RKO (cell line): ENCODE measurements at regions not wholly inside any gene's neighbourhood (a gene's known extent, or its start where the extent isn't known, plus 50 kb on each side); places are given as distances from the start of the nearest gene placed in this dataset.
"Not testable (repeated sequence)": the region's sequence is repeated elsewhere in the genome, so short reads cannot be mapped to it uniquely, and the experiment has no call there.

Experiments
- DNase-seq: peaks from one replicate; pipeline ENCODE4 v3.0.0-alpha.2; 2016; ENCODE audit warnings: low spot score

DNA sequence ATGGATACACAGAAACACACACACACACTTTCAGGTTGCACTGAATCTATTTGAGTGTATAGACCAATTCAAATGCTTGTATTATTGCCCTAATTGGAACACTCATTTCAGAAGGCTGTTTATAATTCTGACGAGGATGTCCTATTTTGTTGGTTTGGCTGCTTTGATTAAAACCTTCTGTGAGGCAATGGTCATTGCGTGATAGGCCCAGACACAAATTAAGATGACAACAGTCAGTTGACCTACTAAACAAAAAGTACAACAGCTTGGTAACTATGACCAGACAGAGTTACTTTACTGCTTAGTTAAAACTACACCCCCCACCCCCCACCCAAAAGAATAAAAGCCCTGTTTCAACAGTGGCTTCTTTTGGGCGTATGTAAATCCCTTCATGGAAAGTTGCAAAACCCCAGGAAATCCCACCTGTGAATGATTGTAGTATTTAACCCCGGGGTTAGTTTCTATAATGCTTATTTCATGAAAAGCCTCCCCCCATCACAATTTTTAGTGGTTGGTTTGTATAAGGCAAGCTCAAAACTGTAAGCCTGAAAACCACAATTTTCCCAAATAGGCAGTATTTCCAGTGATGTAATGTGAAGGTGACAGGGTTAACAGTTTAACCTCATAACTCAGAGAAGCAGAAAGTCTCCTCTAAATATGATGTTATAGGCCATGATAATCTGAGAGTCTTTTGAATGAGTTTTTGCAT, 340.8 kb downstream of the FGF10 start:
- no peak for DNase-seq

DNA sequence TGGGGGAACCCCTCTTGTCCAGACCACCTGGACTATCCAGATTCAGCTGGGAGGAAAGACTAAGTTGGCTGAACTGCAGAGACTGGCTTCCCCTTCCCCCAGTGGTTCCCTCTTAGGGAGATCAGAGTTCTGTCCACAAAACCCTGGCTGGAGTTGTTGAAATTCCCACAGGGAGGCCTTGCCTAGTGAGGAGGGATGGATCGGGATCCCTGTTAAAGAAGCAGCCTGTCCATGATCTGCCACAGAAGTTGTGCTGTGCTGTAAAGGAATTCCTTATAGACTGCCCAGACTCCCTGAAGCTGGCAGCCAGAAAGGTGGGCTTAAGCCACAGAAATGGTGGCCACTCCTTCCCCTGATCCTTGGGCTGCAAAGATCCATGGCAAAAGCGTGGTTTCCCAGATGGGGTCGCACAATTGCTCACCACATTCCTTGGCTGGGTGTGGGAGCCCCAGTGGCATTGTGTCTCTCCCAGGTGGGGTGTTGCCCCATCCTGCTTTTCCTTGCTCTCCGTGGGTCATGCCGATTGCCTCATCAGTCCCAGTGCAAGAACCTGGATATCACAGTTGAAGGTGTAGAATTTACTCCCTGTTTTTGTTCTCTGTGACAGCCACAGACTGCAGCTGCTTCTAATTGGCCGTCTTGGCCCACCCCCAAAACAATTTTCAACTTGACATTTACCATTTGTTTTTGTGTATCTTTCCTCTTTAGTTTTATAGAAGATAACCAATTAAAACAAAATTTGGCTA, 342.4 kb downstream of the FGF10 start:
- no peak for DNase-seq

DNA sequence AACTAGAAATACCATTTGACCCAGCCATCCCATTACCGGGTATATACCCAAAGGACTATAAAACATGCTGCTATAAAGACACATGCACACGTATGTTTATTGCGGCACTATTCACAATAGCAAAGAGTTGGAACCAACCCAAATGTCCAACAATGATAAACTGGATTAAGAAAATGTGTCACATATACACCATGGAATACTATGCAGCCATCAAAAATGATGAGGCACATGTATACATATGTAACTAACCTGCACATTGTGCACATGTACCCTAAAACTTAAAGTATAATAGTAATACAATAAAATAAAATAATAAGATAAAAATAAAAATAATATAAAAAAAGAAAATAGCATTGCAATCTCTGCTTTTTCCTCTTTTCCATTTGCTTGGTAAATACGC, 344.7 kb downstream of the FGF10 start:
- DNase-seq: not testable (repeated sequence)

DNA sequence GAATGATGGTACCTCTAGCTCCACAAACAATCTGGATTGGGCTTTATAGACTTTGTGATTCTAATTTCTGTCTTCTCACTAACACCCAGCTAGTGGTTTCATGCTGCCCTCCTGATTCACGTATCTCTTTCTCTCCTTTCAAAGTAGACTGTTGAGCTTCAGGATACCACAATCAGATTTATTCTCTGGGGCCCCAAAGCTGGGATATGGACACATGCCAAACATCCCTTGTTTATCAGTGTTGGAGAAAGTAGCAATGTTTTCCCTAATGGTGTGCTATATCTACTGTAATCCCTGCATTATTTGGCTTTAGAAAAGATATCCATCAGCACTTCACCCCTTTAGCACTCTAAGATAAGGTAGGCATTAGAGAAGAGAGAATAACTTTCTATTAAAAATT, 361.0 kb downstream of the FGF10 start:
- no peak for DNase-seq

DNA sequence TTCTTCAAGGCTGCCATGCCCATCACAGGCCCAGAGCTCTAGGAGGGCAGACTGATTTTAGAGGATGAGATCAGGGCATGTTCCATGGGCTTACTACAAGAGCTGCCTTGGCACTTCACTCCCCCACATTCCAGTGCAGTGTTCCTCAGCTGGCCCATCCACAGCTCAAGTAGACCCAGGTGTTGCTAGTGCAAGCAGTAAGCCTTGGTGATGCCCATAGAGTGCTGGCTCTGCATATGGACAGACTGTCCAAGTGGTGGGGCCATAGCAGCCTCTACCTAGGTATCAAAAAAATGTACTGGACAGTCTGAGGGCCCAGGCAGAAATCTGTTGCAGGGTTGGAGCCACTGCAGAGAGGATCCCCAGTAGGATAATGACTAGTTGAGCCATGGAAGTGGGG, 366.6 kb downstream of the FGF10 start:
- no peak for DNase-seq

DNA sequence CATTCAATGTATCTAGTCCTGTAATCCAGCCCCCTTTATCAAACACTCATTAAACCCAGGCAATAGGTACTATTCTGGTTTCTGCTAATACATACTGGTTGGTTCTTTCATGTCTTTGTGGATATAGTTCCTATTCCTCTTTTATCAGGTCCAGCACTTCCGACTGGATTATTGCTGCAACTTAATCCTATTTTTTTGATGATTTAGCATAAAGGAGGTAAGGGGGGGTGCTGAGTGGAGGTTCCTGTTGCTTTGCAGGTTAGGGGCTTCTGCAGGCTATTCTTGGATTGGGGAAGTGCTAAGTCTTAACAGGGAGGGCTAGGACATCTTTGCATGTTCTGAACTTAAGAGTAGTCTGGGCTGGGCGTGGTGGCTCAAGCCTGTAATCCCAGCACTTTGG, 377.7 kb downstream of the FGF10 start:
- no peak for DNase-seq

DNA sequence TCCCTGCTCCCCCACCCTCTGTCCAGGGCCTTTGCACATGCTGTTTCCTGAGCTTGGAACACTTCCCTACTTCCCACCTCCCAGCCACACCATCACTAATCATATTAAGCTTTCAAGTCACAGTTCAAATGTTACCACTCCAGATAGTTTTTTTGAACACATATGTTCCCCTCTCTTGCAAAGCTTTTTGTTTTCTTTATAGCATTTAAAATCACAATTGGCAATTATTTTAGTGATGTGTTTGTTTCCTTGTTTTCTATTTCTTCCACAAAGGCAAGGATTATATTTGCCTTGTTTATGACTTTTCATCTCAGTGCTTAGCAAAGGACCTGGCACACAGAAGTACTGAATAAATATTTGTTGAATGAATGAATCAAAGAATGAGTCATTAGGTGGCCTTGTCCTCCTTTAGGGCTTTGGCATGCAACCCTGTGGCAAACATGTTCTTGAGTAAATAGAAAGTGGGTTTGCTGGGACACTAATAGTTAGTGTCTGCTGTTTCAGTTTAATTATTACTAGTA, 386.8 kb downstream of the FGF10 start:
- DNase-seq: peak; percentile 1

DNA sequence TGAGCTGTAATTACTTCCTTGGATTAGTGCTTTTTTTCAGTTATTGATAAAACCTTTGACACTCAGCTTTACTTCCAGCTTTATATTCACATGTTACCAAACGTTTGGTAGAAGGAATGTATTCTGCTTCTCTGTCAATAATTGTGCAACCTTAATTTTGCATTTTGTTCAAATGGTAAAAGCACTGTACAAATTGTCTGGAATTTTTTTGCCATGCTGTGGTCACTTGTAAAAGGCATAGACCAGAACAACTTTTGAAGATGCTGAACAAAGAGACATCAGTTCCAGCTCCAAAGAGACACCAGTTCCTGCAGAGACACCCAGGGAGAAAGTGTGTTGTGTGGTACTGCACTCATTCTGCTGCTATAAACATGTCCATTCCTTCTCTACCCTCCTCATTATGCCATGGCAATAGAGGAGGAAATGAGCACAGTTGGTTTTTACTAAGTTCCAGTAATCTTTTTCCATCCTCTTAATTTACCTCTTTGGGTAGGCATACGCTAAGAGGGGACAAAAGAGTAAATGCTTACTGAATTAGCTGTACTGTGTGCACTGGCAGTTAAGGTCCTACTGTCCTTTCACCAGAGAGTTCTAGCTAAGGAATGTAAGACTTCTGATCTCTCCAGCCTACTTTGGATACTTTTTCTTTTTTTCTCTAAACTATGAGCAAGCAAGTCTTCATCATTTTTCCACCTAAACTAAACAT, 387.4 kb downstream of the FGF10 start:
- DNase-seq: no peak

DNA sequence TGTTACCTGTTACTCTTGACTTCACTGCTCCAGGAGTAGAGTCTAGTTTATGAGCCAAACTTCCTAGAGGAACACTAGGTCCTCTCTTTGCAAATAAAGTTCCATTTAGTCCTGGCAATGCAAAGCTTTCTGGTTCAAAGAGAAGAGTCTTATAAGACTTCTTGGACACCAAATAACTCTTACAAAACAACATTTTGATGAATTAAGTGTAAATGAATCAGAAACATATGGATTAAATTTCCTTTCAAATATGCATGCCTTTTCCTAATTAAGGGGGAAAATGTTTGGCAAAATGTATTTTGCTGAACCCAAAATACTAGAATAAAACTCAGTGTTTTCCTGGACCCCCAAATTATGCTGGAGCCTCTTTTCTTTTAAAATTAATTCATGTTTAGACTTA, 388.0 kb downstream of the FGF10 start:
- DNase-seq: no peak

DNA sequence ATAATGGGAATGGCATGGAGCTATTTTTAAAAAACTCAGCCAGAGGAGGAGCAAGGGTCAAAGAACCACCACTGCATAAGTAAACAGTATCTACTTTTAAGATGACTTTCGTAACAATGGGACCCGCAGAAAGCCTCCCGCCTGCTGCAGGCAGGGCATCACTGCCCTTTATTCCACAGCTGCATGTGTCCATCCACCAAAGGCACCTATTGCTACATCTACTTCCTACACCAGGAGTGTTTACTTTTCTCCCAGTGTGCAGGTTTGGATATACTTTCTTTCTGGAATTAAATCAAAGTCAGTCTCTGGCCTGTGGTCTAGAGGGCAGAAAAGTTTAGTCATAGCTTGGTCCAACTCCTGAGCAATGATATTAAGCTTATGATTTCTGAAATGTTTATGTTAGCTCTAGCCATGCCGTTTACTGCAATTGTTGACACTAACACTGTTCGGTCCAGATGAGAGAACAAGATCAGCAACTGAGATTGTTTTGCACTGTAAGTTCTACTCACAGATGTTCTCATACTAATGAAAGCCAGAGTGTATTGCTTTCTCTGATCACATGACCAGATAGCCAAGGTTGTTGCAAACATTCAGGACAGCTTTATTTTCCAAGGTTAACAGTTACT, 391.5 kb downstream of the FGF10 start:
- DNase-seq: no peak

DNA sequence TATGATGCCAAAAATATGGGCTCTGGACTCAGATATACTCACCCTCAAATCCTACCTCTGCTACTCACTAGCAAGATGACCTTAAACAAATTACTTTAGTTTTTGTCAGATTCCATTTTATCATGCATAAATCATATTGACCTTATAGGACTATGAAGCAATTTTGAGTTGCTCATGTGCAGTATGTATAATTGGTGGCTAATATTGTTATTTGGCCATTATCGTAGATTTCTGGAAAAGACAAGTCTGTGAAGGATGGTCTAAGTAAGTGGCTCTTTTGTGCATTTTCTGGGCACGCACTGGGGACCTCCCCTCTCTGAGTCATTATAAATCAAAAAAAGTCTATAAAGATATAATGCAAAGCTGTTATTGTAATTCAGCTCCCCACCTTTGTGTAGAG, 393.0 kb downstream of the FGF10 start:
- DNase-seq: no peak

DNA sequence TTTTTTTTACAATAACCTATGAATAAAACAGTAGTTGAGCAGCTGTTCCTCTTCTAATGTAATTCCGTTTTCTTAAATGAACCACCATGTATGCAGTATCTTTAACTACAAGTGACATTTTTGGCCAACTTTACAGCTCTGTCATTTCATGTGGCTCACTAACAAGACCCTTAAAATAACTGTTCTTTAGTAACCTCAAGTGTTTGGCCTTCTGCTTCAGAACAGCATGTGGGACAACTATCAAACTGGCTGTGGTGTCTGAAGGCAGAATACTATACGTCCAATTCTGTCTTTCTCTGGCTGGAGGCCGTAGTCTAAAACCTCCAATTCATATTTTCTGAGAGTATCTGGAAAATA, 391.4 kb downstream of the NNT start:
- DNase-seq: no peak

DNA sequence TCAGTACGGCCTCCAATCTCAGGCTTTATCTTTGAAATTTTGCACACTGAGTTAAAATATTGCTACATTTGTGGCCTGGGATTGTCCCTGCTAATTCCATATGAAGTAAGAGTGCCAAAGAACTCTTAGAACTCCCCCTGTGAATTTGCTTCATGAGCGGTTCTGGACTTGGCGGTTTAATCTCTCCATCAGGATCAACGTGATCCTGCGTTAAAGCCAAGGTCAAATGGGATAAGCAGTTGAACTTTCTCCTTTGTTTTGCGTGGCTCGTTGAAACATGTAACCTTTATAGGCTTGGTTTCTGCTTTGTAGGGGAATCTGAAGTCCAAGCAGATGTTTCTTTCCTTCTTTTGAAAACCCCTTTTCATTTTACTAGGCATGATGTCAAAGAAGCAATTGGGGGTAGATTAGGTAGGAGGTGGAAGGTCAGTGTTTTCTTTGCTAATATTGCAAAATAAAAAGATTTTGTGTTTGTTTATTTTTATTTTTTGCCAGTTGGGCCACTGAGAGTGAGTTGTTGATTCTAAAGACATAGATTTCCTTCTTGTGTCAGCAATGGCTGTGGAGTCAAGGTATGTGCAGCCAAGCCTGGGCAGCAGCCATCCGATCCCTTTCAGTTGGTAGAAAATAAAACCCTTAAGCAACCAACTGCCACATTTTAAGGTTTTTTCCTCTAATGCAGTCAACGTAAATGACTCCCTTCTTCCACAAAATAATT, 390.8 kb downstream of the NNT start:
- no peak for DNase-seq

DNA sequence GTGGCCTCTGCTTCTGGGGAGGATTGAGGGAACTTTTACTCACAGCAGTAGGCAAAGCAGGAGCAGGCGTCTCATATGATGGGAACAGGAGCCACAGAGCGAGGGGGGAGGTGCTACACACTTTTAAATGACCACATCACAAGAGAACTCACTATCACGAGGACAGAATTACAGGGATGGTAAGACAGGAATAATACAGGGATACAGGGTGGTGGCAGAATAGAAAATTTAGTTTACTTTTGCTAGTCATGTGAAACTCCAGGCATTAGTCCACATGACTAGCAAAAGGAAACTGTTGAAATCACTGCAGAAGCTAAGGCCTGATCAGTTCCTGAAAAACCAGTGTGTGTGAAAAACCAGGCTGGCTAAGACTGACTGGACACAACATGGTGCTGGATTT, 382.4 kb downstream of the NNT start:
- no peak for DNase-seq

DNA sequence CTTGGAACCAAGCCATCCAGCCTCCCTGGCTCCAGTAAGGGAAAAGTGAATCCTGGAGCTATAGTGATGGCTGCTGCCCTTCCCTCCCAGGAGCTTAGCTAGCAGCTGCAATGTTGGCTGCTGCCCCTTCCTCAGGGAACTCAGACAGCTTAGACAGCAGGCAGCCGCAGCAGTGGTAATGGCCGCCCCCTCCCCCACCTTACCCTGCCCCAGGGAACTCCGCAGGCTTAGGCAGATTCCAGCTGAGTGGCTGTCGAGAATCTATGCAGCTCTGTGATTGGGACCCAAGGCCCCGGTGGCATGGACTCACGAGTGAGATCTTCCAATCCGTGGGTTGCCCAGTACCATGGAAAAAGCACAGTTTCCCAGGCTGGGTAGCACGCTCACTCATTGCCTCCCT, 378.6 kb downstream of the NNT start:
- DNase-seq: no peak

DNA sequence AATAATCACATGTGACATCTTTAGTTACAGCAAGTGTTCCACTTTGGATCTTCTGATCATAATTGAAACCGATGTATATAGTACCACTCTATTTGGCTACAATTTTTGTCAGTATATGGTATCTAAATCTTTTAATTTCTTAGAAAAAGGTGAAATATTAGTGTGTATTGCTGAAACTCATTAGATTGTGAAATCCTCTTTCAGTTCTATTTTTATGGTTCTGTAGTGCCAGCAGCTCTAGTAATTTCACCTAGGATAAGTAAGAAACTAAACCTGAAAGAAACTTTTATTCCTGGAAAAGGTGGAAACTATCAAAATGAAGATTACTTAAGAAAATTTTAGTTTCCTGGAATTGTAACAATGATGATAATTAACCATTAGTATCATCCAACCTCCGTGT, 370.9 kb downstream of the NNT start:
- DNase-seq: no peak

DNA sequence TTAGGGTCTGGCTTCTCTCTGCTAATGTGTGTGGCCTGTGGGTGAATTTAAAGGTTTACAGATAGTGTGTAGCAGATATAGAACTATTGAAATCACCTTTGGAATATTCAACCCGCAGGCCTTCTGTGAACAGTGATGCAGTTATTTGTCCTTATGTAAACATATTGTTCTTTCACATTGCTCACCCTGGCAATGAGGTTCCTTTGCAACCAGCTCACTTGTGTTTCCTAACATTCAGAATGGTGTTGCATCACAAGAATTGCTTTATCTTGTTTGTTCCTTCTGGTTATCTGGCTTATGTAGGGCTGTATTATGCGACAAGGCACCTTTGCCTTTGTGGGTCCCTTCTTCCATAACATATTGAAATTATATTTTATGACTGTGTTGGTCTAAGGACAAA, 370.3 kb downstream of the NNT start:
- DNase-seq: no peak

DNA sequence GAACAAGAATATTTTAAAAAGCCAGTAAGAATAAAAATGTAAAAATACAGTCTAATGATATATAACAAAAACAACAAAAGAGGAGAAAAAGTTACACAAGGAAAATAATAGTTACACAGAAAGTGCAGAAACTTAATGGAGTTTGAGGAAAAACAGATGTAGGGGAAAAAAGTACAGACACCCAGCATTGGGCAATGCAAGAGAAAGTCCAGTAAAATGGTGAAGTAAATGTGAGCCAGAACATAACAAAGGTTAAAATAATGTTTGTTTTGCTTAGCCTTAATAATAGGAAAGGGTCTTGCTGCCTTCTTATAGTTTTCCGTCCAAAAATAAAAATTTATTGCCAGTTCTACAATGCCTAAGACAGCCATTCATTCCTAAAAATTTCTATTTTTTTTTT, 364.2 kb downstream of the NNT start:
- no peak for DNase-seq

DNA sequence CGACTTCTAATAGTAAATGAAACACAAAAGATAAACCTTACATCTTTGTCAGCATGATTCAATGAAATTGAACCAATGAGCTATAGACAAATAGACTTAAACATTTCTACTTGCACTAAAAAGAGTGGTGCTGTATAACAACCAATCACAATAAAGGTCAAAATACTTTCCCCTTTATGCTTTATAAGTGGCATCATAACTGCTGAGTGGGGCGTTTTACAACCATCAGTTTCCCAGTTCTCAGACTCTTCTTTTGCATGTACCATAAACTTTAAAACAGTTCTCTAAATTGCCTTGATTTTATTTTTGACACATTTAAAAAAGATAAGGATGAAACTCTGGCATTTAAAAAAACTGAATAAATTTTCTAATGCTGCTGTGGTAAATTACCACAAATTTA, 356.2 kb downstream of the NNT start:
- DNase-seq: no peak

DNA sequence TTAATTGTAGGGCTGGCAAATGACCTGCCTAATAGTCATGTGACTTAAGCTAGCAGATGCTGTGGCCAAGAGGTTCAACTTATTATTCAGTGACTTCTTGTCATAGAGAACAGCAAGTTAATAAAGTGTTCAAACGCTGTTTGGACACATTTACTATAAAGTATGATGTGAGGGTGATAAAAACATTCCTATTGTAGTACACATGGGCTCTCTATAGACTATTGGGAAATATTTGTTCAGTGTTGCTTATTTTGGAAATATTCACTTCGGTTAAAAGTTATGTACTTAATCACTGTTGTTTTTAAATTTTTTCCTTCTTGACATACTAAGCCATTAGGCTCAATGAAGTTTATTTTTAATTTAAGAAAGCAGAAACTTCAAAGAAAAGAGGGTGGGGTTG, 345.0 kb downstream of the NNT start:
- DNase-seq: no peak

DNA sequence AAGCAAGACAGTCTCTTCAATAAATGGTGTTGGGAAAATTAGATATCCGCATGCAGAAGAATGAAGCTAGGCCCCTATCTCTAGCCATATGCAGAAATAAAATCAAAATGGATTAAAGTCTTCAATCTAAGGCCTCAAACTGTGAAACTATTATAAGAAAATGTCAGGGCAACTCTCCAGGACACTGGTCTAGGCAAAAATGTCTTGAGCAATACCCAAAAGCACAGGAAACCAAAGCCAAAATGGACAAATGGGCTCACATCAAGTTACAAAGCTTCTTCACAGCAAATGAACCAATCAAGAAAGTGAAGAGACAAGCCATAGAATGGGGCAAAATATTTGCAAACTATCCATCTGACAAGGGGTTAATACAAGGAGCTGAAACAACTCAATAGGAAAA, 338.8 kb downstream of the NNT start:
- DNase-seq: no peak

DNA sequence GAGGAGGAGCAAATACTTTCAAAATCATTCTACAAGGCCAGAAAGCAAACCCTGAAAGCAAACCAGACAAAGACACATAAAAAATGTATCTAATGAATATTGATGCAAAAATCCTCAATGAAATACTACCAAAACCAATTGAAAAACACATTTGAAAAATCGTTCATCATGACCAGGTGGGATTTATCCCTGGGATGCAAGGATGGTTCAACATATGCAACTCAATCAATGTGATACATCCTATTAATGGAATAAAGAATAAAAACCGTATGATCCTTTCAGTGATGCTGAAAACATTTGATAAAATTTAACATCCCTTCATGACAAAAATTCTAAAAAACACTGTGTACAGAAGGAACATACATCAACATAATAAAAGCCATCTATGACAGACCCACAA, 337.6 kb downstream of the NNT start:
- no peak for DNase-seq
